ENCODE measurements at regions not wholly inside any gene's neighbourhood (a gene's known extent, or its start where the extent isn't known, plus 50 kb on each side); places are given as distances from the start of the nearest gene placed in this dataset.

GRCh38 chr14:85762526-85762925 is 232.6 kb downstream of the FLRT2 start:
- TF ChIP-seq, protein P1, sequence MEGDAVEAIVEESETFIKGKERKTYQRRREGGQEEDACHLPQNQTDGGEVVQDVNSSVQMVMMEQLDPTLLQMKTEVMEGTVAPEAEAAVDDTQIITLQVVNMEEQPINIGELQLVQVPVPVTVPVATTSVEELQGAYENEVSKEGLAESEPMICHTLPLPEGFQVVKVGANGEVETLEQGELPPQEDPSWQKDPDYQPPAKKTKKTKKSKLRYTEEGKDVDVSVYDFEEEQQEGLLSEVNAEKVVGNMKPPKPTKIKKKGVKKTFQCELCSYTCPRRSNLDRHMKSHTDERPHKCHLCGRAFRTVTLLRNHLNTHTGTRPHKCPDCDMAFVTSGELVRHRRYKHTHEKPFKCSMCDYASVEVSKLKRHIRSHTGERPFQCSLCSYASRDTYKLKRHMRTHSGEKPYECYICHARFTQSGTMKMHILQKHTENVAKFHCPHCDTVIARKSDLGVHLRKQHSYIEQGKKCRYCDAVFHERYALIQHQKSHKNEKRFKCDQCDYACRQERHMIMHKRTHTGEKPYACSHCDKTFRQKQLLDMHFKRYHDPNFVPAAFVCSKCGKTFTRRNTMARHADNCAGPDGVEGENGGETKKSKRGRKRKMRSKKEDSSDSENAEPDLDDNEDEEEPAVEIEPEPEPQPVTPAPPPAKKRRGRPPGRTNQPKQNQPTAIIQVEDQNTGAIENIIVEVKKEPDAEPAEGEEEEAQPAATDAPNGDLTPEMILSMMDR (conservative IDR thresholded peaks at IDR 0.05; ENCODE audit: low read depth in 2 of 2) = no peak
- TF ChIP-seq EZH2phosphoT487 (IDR thresholded peaks at IDR 0.05; ENCODE audit: unreplicated experiment) = no peak
- no peak for TF ChIP-seq CREB1 (CRISPR knock-in tag; IDR thresholded peaks at IDR 0.05; ENCODE audit: low read depth)
- TF ChIP-seq ETS1 (IDR thresholded peaks at IDR 0.05) = no peak
- no peak for TF ChIP-seq EZH2 (IDR thresholded peaks at IDR 0.05; ENCODE audit: low read depth, unreplicated experiment)
- TF ChIP-seq ZNF462 (CRISPR knock-in tag; IDR thresholded peaks at IDR 0.05) = no peak
- TF ChIP-seq, protein P2, sequence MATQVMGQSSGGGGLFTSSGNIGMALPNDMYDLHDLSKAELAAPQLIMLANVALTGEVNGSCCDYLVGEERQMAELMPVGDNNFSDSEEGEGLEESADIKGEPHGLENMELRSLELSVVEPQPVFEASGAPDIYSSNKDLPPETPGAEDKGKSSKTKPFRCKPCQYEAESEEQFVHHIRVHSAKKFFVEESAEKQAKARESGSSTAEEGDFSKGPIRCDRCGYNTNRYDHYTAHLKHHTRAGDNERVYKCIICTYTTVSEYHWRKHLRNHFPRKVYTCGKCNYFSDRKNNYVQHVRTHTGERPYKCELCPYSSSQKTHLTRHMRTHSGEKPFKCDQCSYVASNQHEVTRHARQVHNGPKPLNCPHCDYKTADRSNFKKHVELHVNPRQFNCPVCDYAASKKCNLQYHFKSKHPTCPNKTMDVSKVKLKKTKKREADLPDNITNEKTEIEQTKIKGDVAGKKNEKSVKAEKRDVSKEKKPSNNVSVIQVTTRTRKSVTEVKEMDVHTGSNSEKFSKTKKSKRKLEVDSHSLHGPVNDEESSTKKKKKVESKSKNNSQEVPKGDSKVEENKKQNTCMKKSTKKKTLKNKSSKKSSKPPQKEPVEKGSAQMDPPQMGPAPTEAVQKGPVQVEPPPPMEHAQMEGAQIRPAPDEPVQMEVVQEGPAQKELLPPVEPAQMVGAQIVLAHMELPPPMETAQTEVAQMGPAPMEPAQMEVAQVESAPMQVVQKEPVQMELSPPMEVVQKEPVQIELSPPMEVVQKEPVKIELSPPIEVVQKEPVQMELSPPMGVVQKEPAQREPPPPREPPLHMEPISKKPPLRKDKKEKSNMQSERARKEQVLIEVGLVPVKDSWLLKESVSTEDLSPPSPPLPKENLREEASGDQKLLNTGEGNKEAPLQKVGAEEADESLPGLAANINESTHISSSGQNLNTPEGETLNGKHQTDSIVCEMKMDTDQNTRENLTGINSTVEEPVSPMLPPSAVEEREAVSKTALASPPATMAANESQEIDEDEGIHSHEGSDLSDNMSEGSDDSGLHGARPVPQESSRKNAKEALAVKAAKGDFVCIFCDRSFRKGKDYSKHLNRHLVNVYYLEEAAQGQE (IDR thresholded peaks at IDR 0.05; ENCODE audit: unreplicated experiment) = no peak

Measured in GM23338 (cell line).